Naive thymus-derived CD8-positive, alpha-beta T cell (primary cell): ENCODE measurements at regions not wholly inside any gene's neighbourhood (a gene's known extent, or its start where the extent isn't known, plus 50 kb on each side); places are given as distances from the start of the nearest gene placed in this dataset.

Experiments
- ATAC-seq, 2 donors: fragments of 150-1000 bp; cut with Tn5 transposase in 1 of 2; sonication (Bioruptor Pico), chemical (Tn5 transposase) in 1 of 2; 1 replicate in 1 of 2; 2 replicates in 1 of 2; pipeline ENCODE4 v1.10.0; 2021; ENCODE audit warnings: mild to moderate bottlenecking in 2 of 2, moderate library complexity in 2 of 2
- POLR2A ChIA-PET: fragments of 350-600 bp; sonication (Branson Sonifier 250); formaldehyde crosslinking; loops from one replicate; lab custom pipeline; 2021; ENCODE audit warnings: antibody characterized with exemption; lab: Charles Lee
- DNase-seq, 10 donors: peaks; one replicate each; pipeline versions ENCODE4 v3.0.0 to v3.0.0-alpha.2; 2020 to 2022
- H3K27ac Mint-ChIP-seq, 10 donors: one replicate each; pipeline ENCODE4 v1.8.0; 2020 to 2022; ENCODE audit warnings: mild to moderate bottlenecking in 10 of 10, mixed read lengths in 10 of 10, moderate library complexity in 4 of 10, inconsistent platforms in 1 of 10
- H3K27me3 Mint-ChIP-seq, 5 donors: one replicate each; pipeline ENCODE4 v1.8.0; 2021 to 2022; ENCODE audit warnings: mixed read lengths in 5 of 5
- H3K36me3 Mint-ChIP-seq, 3 donors: one replicate each; pipeline ENCODE4 v1.8.0; 2020 to 2022; ENCODE audit warnings: mixed read lengths in 3 of 3, mild to moderate bottlenecking in 2 of 3, inconsistent platforms in 1 of 3
- H3K4me1 Mint-ChIP-seq, 4 donors: one replicate each; pipeline ENCODE4 v1.8.0; 2021 to 2022; ENCODE audit warnings: mixed read lengths in 4 of 4
- H3K4me3 Mint-ChIP-seq, 10 donors: one replicate each; pipeline ENCODE4 v1.8.0; 2020 to 2022; ENCODE audit warnings: mild to moderate bottlenecking in 10 of 10, mixed read lengths in 10 of 10, moderate library complexity in 6 of 10, inconsistent platforms in 1 of 10
- H3K9me3 Mint-ChIP-seq, 9 donors: one replicate each; pipeline ENCODE4 v1.8.0; 2020 to 2022; ENCODE audit warnings: mixed read lengths in 9 of 9, mild to moderate bottlenecking in 3 of 9, inconsistent platforms in 1 of 9, moderate library complexity in 1 of 9

DNA sequence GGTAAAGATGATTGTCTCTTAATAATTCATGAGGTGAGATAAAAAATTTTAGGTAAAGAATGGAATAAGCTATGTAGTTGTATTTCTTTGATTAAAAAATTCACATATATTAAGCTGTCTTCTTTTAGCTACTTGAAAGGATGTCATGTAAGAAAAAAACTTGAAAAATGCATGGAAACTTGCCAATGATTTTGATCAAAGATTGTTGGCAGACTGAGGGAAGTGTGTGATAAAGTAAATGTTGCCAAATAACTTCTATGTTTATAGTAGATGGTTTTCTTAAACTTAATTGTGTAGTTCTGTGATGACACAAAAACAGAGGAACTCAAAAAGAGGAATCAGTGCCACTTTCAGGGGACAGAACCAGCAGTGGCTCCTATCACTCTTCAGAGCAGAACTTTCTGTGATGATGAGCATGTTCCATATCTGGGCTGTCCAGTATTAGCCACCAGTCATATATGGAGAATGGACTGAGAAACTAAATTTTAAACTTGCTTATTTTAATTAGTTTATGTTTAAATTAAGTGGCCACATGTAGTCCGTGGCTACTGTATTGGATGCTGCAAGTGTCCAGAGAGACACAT is 51.9 kb upstream of the SLC38A11 start:
- POLR2A ChIA-PET, result no interaction called here
- Mint-ChIP-seq H3K36me3 (no peaks in the 10 kb centered on the region), H3K27me3 (peaks cover 5 to 25% (median 12%) of the 10 kb centered on the region in 5 donors), H3K27ac (no peak overlapping the region), H3K4me1 (no peaks in the 10 kb centered on the region), H3K9me3 (no peaks in the 10 kb centered on the region), H3K4me3 (no peak overlapping the region)
- no peak for ATAC-seq
- DNase-seq, result no peak
